Mucosa of rectum (tissue), 2 donors: ENCODE measurements at regions not wholly inside any gene's neighbourhood (a gene's known extent, or its start where the extent isn't known, plus 50 kb on each side); places are given as distances from the start of the nearest gene placed in this dataset.
"Not testable (repeated sequence)": the region's sequence is repeated elsewhere in the genome, so short reads cannot be mapped to it uniquely, and the experiment has no call there.

ENCODE experiments used
- H3K27ac ChIP-seq, 2 donors: one replicate each; pipeline ENCODE4 v1.7.0; 2013; ENCODE audit warnings: inconsistent platforms in 2 of 2, low read depth in 2 of 2, low read length in 2 of 2
- H3K27me3 ChIP-seq, 2 donors: one replicate each; pipeline ENCODE4 v1.7.0; 2013; ENCODE audit warnings: low read length in 2 of 2; ENCODE audit not compliant: control insufficient read depth in 2 of 2, insufficient read depth in 2 of 2
- H3K36me3 ChIP-seq, 2 donors: one replicate each; pipeline ENCODE4 v1.7.0; 2013; ENCODE audit warnings: low read length in 2 of 2; ENCODE audit not compliant: control insufficient read depth in 2 of 2, insufficient read depth in 2 of 2
- H3K4me1 ChIP-seq, 2 donors: one replicate each; pipeline ENCODE4 v1.7.0; 2013; ENCODE audit warnings: low read length in 2 of 2, mild to moderate bottlenecking in 1 of 2; ENCODE audit not compliant: control insufficient read depth in 2 of 2, insufficient read depth in 2 of 2
- H3K4me3 ChIP-seq, 2 donors: one replicate each; pipeline ENCODE4 v1.7.0; 2013; ENCODE audit warnings: low read length in 2 of 2
- H3K9ac ChIP-seq, 2 donors: one replicate each; pipeline ENCODE4 v1.7.0; 2013; ENCODE audit warnings: low read length in 2 of 2, low read depth in 1 of 2, mild to moderate bottlenecking in 1 of 2
- H3K9me3 ChIP-seq, 2 donors: one replicate each; pipeline ENCODE4 v1.7.0; 2013; ENCODE audit warnings: low read length in 2 of 2; ENCODE audit not compliant: control insufficient read depth in 2 of 2
- donor health status: healthy.
- donor health status: Normal muscosa, but diverticular disease.

DNA sequence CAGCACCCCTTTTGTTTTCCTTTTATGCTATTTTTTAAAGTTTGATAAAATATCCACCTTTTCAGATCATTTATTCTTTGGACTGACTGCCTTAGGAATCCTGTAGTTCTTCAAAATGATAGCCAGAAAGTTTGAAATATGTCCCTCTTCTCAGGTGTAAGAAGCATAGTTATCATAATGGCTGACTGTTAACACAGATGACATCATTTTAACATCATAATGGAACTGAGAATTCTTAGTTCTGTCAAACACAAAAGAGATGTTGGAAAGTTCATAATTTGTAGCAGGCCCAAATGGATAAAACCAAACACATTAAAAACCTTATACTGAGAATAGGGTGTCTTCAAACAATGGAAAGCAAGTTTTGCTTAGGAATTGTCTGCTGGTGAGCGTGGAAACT is 1254.4 kb downstream of the ADGRL3 start:
- Histone ChIP-seq H3K9me3 (no peaks in the 10 kb centered on the region), H3K4me1 (no peaks in the 10 kb centered on the region), H3K27ac (no peak overlapping the region), H3K9ac (no peak overlapping the region), H3K27me3 (no peaks in the 10 kb centered on the region), H3K36me3 (no peaks in the 10 kb centered on the region), H3K4me3 (no peak overlapping the region)

DNA sequence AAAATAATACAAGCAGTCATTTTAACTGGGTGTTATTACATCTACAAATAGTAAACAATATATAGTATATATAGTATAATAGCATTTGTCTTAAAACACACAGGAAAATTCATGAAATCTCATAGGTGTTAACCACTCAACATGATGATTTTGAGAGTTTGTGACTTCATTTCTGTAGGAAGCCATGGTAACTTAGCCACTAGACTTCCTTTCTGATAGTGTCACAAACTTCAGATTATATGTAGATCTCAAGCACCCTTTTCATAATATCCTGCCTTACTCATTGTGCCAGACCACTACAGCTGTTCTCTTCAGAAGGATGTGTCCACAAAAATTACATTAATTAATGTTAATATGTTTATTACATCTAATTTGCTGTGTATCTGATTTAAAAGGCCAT is 1250.6 kb downstream of the ADGRL3 start:
- Histone ChIP-seq H3K36me3 (no peaks in the 10 kb centered on the region), H3K27me3 (no peaks in the 10 kb centered on the region), H3K9me3 (no peaks in the 10 kb centered on the region), H3K9ac (no peak overlapping the region), H3K4me3 (no peak overlapping the region), H3K27ac (no peak overlapping the region), H3K4me1 (no peaks in the 10 kb centered on the region)

GRCh38 chr4:62449538-62449937 is 1249.4 kb downstream of the ADGRL3 start:
- H3K36me3 ChIP-seq: no peaks in the 10 kb centered on the region
- H3K4me1 ChIP-seq: no peaks in the 10 kb centered on the region
- H3K9me3 ChIP-seq: no peaks in the 10 kb centered on the region
- H3K27me3 ChIP-seq: no peaks in the 10 kb centered on the region
- H3K27ac ChIP-seq: no peak overlapping the region
- no peak overlapping the region for H3K4me3 ChIP-seq
- no peak overlapping the region for H3K9ac ChIP-seq

DNA sequence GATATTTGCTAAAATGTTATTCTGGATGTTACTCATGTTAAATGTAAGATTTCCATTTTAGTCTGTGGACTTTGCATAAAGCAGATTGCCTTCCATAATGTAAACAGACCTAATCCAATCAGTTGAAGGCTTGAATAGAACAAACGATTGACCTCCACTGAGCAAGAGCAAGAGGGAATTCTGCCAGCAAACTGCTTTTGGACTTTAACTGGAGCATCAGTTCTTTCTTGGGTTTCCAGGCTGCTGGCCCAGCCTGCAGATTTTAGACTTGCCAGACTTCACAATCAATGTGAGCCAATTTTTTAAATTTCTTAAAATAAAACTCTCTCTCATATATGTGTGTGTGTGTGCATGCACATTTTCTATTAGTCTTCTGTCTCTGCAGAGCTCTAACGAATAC is 1248.8 kb downstream of the ADGRL3 start:
- Histone ChIP-seq H3K27me3 (no peaks in the 10 kb centered on the region), H3K27ac (no peak overlapping the region), H3K4me1 (no peaks in the 10 kb centered on the region), H3K9me3 (no peaks in the 10 kb centered on the region), H3K9ac (no peak overlapping the region), H3K36me3 (no peaks in the 10 kb centered on the region), H3K4me3 (no peak overlapping the region)

DNA sequence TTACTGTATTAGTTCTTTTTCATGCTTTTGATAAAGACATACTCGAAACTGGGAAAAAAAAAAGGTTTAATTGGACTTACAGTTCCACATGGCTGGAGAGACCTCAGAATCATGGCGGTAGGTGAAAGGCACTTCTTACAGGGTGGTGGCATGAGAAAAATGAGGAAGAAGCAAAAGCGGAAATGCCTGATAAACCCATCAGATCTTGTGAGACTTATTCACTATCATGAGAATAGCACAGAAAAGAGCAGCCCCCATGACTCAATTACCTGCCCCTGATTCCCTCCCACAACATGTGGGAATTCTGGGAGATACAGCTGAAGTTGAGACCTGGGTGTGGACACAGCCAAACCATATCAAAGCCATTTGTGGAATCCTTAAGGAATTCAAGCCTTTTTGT is 1238.9 kb downstream of the ADGRL3 start:
- H3K27ac ChIP-seq: no peak overlapping the region
- no peaks in the 10 kb centered on the region for H3K9me3 ChIP-seq
- no peaks in the 10 kb centered on the region for H3K27me3 ChIP-seq
- no peaks in the 10 kb centered on the region for H3K36me3 ChIP-seq
- no peak overlapping the region for H3K4me3 ChIP-seq
- H3K4me1 ChIP-seq: no peaks in the 10 kb centered on the region
- H3K9ac ChIP-seq: no peak overlapping the region

DNA sequence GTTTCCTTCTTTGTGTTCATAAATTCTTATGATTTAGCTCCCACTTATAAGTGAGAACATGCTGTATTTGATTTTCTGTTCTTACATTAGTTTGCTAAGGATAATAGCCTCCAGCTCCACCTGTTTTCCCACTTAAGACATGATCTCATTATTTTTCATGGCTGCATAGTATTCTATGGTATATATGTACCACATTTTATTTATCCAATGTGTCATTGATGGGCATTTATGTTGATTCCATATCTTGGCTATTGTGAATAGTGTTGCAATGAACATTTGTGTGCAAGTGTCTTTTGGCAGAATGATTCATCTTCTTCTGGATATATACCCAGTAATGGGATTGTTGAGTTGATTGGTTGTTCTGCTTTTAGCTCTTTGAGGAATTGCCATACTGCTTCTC is 1234.8 kb downstream of the ADGRL3 start:
- Histone ChIP-seq H3K4me3 (no peak overlapping the region), H3K27ac (no peak overlapping the region), H3K36me3 (no peaks in the 10 kb centered on the region), H3K4me1 (no peaks in the 10 kb centered on the region), H3K9me3 (no peaks in the 10 kb centered on the region), H3K27me3 (no peaks in the 10 kb centered on the region), H3K9ac (no peak overlapping the region)

GRCh38 chr4:62431513-62432231 is 1231.5 kb downstream of the ADGRL3 start:
- H3K9me3 ChIP-seq, H3K9ac ChIP-seq, H3K27me3 ChIP-seq, H3K4me1 ChIP-seq, H3K36me3 ChIP-seq, H3K27ac ChIP-seq, H3K4me3 ChIP-seq: not testable (repeated sequence)

DNA sequence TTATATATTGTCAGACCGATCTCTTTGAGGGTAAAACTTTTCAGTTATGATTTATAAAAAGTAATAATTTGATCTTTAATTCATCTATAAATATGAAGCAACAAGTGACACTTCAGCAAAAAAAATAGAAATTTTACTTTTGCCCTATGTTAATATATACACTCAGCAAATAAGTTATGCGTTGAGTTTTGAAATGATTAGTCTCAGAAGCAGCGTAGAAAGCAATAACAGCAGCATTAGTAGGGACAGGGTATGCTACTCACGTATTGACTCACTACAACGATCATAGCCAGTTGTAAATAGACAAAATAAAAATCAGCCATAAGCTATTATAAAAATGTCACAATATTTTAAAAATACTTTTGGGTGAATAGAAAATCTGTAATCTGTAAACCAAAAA is 1229.2 kb downstream of the ADGRL3 start:
- Histone ChIP-seq H3K27me3 (no peaks in the 10 kb centered on the region), H3K9ac (no peak overlapping the region), H3K36me3 (no peaks in the 10 kb centered on the region), H3K4me3 (no peak overlapping the region), H3K9me3 (no peaks in the 10 kb centered on the region), H3K4me1 (no peaks in the 10 kb centered on the region), H3K27ac (no peak overlapping the region)

DNA sequence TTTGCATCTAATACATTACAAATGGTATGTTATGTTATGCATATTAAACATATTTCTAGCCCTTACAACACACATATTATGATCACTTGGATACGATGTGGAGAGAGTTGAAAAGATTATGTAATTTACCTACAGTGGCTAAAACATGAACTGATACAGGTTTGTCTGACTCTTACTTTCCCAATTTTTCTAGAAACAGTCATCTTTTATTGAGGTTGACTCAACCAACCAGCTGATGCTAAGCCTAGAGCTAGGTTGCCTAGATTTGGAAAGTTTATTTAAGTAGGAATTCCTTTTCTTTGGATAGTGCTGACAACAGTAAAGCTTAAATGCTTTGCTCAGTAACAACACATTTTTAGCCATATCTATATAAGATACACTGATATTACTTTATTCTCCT is 1215.1 kb downstream of the ADGRL3 start:
- no peak overlapping the region for H3K4me3 ChIP-seq
- no peaks in the 10 kb centered on the region for H3K4me1 ChIP-seq
- no peak overlapping the region for H3K9ac ChIP-seq
- H3K27me3 ChIP-seq: no peaks in the 10 kb centered on the region
- no peaks in the 10 kb centered on the region for H3K36me3 ChIP-seq
- no peaks in the 10 kb centered on the region for H3K9me3 ChIP-seq
- no peak overlapping the region for H3K27ac ChIP-seq

DNA sequence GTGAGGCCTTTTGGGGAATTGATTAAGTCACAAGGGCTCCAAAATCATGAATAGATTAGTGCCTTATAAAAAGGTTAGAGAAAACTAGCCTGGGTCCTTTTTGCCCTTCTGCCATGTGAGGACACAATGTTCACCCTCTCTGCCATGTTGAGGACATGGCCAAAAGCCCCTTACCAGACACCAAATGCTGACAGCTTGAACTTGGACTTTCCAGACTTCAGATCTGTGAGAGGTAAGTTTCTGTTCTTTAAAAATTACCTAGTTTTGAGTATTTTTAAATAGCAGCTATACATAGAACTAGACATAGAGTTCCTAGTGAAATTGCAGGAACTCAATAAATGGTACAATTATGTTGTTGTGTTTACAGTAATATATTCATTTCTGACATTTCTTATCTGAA is 1214.4 kb downstream of the ADGRL3 start:
- Histone ChIP-seq H3K9me3 (no peaks in the 10 kb centered on the region), H3K27ac (no peak overlapping the region), H3K4me1 (no peaks in the 10 kb centered on the region), H3K9ac (no peak overlapping the region), H3K4me3 (no peak overlapping the region), H3K36me3 (no peaks in the 10 kb centered on the region), H3K27me3 (no peaks in the 10 kb centered on the region)
